T1000 (cell line): ENCODE measurements at regions not wholly inside any gene's neighbourhood (a gene's known extent, or its start where the extent isn't known, plus 50 kb on each side); places are given as distances from the start of the nearest gene placed in this dataset.

Experiments
- DNase-seq: peaks from one replicate; lab custom pipeline; 2025; ENCODE audit warnings: mixed read lengths; lab: John Stamatoyannopoulos, UW

DNA sequence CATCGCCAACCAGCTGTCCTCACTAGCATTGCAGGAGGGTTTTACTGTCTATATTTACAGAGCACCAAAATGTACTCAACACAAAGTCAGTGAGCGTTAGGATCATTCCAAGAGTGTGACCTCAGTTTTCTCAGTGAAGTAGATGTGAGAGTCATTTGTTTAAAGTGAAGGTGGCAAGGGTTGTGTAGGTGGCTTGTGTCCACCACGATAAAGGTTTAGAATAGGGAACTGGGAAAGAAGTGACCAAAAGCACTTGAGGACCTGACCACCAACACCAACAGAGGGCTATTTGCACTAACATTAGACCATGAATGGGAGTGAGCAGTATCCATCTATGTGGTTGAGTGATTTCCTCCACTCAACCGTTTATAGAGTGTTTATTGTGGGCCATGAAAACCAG, 152.5 kb upstream of the POU2AF2 start:
- no peak for DNase-seq

DNA sequence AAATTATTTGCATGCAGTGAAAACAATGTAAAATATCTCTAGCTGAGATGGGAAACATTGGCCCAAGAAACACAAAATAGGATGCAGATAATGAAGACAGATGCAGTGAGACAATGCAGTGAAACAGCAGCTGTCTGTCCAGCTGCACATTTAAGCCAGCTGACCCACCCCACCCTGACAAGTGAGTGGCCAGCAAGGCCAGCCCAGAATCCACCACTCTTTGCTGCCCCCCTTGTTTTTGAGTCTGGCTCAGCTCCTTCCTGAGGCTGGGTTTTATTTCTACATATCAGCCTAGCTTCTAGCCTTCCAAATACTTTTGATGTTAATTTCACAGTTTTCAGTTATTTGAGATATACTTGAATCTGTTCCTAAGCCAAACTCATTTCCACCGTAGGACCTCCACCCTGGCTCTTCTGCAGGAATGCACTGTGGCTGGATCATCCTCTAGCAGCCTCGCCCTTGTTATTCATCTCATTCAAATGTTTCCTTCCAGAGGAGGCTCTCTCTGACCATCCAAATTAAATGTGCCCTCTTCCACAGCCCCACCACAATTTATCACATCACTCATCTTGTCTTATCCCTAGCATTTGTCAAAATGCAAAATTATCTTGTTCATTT, 154.1 kb upstream of the POU2AF2 start:
- DNase-seq = no peak

DNA sequence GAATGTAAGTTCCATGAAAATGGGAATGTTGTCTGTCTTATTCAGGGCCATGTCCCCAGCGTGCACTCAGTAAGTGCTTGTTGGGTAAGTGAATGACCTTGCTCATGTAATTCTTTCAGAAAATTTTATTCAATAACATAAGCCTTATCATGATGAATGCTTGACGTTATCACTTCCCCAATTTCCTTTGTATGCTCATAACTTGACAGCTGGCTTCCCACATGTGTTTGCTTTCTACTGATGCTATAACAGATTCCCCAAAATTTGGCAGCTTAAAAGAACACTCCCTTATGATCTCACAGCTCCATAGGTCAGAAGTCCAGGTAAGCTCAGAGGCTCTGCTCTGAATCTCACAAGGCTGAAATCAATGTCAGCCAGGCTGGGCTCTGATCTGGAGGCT, 155.8 kb upstream of the POU2AF2 start:
- DNase-seq = no peak

DNA sequence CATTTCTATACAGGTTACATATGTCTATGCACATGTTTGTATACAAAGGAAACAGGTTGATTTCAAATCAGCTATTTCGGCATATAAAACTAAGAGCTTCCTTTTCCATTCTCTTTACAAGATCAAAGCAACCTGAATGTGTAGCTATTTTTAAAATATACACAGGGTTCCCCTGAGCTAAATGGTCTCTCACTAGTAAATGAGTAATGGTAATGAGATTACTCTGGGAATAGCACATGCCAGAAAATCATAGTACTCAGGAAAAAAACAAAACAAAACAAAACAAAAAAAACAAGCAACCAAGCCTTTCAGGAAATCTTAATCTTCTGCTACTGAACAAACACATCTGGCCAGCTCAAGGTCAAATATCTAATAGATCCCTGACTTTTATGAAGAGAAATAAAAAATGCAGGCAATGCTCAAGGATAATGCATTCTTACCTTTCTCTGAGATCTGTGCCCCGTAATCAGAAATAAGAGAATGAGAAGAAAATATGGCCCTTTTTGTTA, 156.6 kb upstream of the POU2AF2 start:
- DNase-seq = no peak

DNA sequence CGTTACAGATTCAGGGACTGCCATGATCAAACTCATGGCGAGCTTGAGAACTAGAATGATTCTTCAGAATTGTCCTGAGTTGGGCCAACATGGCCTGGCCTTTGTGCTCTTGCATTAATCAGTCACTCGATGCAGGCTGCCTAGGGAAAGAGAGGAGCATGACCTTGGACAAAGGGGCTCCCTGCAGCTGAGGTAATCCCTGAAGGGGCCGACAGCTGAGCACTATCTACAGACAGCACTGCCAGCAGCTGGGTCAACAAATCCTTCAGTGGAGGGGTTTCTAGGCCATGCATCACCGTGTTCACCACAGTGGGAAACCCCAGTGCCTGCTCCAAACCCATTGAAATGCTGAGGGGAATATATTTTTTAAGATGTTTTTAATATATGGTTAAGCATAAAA, 159.5 kb upstream of the POU2AF2 start:
- no peak for DNase-seq

DNA sequence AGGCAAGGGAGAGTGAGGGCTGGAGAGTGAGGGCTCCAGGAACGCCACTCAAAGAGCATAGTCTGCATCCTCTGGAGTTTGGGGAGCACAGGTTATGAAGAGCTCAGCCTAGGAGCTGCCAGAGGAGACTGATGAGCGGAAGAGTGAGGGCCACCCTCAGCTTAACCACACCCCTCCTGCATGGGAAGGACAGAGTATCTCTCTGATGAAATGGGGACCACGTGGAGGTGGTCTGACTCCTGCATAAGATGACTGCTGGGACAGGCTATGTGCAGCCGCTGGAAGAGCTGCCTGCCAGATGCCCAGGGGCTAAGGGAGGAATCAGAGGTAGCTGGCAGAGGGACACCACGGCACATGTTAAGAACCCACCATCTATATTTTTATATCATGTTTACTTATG, 162.9 kb upstream of the POU2AF2 start:
- no peak for DNase-seq

DNA sequence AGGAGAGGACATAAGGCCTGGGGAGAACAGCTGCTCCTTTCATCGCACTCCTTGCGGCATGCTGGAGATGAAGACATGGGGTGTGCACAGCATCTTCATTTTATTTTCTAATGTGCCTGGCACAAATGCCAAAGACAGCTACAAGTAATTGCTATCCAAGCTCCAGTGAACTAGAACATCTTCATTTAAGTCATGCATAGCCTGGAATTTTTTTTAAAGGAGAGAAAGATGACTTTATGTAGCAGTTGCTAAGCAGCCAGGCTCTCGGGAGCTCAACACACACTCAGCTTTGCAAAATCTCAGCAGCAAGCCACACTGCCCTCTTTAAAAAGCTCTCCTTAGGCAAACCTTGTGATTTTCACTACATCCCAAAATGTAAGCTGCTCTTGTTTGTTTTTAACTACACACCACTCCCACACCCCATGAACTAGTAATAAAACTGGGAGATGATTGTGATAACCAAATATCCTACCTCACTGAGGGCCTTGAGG, 164.5 kb upstream of the POU2AF2 start:
- DNase-seq = no peak

DNA sequence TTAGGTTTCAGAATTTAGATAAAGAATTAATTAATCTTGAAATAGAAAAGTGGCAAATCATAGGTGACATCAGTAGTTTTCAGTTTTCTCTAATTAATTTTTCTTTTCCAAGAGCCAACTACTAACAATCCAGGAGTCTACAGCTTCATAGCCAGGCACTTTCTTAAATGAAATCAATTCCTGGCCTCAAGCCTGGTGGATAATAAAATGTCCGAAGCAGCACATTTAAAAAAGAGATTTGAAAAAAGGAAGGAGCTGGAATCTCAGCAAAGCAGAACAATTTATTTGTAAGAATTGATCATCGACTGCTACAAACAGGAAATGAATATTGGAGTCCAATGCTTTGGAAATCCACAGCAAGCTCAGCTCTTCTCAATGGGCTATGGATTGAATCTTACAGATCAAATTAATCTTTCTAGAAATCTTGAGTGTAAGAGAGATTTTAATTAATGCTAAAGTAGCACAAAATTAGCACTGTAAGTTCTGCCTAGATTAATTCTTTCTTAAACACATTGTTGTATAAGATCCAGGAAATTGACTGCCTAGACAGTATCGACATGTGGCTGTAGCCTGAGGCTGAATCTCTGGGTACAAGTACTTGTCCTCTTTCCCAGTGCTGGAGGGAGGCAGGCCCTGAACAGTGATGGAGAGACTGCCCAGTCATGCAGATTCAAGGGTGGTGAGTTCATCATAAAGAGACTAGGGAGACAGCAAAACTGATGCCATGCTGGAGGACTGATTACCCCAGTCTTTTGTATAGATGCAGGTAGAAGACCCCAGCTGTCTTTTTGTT, 167.8 kb upstream of the POU2AF2 start:
- DNase-seq = no peak

DNA sequence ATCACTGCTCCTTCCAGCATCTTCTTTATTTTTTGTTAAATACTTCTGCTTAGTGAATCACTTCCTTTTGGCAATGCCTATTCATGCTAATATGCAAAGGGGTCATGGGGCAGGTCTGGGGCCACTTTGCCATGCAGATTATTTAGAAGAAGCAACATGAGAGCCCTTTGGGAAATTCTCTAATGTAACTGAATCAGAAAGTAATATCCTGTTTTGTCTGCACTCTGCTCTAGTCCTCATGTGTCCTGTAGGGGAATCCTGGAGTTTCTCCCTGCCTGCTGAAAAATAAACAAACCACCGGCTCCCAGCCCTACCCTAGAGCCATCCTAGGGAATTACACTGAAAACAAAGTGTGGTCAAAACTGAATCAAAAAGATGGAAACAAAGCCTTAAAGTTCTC, 176.5 kb upstream of the POU2AF2 start:
- DNase-seq = no peak

DNA sequence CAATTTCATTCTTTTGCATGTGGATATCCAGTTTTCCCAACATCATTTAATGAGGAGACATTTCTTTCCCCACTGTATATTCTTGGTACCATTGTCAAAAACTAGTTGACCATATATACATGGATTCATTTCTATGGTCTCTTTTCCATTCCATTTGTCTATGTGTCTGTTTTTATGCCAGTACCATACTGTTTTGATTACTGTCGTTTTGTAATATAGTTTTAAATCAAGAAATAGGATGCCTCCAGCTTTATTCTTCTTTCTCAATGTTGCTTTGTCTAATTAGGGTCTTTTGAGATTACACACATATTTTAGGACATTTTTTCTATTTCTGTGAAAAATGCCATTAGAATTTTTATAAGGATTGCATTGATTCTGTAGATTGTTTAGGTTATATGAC, 177.5 kb upstream of the POU2AF2 start:
- no peak for DNase-seq

DNA sequence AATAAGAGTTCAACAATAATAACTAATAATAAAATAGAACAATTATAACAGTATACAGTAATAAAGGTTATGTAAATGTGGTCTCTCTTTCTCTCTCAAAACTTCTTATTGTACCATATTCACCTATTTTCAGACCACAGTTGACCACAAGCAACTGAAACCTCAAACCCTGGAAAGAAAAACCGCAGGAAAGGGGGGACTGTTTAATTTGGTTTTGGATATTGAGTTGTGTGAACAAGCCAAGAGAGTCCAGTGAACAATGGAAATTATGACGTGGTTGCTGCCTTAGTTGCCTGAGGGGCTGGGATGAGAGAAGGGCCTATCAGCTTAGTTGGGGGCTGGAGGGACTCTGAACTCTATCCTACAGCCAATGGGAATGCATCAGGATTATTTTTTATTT, 178.7 kb upstream of the POU2AF2 start:
- DNase-seq = no peak

DNA sequence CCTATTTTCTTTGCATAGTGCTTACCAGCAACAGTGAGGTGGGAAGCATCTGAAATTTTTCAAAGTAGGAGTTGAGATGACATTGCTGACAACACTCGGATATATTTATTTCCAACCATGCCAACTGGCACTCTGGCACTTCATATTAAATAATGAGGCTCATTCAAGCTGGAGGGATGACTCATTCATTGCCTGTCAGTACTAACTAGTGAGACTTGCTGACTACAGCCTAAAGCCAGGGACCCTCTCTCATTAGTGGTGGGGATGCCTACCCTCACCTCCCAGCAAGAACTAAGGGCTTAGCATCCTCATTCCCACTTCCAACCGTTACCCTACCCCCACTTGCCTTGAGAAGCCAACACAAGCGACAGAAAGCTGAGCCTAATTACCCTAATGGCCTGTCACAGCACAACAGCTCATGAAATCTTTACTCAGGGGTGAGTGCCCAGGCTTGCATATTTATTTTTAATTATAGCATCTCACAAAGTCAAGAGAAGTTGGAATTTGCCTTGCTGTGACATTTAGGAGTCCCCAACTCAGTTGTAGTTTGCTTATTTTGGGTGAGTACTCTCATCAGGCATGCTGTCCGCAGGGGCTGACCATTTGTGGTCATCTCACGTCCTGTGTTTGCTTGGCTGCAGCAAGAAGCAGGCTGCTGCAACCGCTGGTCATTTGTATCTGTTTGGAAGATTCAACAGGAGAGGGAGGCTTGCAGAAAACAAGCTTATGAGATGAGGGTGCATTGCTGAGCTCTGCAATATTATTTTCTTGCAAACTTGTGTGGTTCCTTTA, 181.6 kb upstream of the POU2AF2 start:
- peak; percentile 30 for DNase-seq

DNA sequence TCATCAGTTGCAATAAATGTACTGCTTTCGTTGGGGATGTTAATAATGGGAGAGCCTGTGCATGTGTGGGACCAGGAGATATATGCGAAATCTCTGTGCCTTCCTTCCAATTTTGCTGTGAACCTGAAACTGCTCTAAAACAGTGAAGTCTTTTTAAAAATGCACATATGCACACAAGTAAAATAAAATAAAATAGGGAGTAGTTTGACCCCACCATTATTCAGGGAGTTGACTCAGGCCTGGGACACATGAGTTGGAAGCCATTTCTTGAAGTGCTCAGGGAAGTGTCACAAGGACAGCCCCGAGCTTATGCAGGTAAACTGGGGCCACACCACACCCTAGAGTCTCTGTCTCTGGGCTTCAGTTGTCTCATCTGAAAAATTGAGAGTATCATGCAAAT, 183.1 kb upstream of the POU2AF2 start:
- no peak for DNase-seq

DNA sequence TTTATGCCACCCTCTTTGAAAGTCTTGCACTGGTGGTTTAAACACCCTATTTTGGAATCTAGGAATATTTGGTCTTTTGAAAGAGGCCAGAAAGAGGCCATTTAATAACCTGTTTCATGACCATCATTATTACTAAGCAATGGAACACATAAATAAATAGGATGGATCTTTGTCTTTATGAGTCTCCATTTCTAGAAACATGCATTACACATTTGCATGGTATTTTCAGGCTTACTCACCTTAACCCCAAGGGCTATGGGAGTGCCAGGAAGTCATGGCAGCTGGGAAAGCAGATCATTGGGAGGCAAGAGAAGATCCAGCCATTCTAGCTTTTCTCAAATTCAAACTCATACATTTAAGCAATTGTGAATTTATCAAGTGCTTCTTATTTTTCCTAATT, 185.8 kb upstream of the POU2AF2 start:
- DNase-seq = no peak

DNA sequence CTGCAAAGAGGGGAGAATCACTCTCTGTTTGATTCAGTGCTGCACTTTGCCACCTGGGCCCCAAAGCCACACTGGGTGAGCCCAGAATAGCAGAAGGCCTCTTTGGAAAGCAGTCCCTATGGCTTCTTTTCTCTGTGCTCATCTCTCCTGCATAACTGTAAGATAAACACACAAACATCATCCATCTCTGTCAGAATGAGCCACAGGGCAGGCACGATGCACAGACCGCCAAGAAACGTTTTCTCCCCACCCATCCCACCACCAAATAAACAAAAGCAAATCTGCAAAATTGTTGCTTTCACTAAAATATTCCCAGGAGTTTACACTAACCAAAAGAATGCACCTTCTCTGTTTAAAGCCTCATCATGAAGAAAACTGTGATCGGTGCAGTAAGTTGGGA, 196.4 kb upstream of the POU2AF2 start:
- DNase-seq = no peak

DNA sequence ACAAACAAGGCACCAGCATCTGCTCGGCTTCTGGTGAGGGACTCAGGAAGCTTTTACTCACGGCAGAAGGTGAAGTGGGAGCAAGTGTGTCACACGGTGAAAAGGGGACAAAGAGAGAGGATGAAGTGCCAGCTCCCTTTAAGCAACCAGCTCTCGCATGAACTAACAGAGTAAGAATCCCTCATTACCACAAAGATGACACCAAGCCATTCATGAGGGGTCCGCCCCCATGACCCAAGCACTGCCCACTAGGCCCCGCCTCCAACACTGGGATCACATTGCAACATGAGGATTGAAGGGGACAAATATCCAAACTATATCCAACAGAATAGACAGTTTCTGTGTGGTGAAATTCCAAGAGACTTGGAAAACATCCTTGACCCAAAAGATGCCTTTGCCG, 198.2 kb upstream of the POU2AF2 start:
- peak; percentile 2 for DNase-seq

DNA sequence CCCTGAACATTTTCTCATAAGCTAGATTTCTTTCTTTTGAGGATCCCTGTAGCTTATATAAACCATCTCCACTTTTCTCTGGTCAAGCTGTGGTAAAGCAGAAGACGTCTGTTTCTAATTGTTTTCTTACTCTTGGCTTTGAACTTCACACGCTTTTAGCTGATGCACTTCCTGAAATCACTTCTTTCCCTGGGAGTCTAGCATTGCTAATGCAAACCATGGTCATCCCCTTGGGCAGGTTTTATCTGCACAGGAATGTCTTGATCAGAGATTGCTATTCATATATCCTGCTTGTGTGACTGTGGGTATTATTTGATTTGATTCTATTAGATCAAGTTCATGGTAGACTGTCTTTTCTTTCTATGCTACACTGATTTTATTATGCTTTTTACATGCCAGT, 199.2 kb upstream of the POU2AF2 start:
- DNase-seq = no peak

DNA sequence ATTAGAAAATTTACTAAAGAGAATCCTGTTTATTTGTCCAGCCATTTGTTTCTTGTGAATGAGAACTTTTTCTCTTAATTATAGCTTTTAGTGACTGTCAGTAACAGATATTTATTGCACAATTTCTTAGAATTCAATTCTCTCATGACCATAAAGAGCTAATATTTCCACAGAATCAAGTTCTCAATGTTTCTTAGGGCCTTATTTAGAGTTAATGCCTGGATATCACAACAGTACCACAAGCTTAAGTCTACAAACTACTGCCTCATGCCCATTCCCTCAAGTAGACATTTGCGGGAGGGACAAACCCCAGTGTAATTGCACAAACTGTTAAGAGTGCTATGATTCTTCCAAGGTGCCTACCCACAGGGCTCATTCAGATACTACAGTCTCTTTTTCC, 199.7 kb upstream of the POU2AF2 start:
- DNase-seq = no peak

DNA sequence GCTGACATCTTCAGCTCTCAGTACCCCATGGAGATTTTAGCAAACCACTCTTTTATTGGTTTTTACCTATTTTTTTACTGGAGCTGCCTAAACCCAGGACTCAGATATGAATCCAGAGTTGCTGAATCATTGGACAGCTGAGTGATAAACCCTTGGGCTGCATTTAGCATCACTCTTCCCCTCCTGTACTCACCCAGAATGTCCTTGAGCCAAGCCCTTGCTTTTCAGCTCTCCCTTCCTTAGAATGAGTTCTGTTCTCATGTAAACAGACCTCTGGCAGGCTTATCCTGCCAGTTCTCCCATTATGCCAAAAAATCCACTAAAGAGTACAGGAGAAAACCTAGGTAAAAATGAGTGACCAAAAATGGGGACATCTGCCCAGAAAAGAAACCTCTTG, 200.1 kb upstream of the POU2AF2 start:
- no peak for DNase-seq

DNA sequence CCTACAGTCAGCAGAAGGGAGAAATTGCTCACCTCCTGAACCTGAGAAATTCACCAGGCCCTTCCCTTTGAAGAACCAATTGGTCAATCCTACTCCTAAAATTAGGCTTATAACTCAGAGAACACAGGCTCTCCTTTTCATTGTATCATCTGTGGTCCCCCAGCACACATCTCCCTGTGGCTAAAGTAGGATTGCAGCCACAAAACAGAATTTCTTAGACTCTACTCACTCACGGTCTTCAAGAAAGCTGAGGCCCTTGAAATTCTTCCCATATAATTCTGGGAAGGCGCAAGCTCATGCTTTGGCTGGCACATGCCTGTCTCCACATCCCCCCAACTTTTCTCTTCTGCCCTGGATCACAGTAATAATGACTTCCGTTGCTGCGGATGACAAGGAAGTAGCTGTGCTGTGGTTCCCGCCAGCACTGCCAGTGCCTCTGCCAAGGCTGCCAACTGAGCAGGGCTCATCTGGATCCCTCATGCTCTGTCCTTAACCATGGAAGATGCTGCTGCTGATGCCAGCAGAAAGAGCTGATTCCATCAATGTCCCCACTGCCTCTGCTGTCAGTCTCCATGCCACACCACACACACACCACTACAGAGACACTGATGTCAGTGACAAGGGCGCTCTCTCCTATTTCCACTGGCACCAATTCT, 200.6 kb upstream of the POU2AF2 start:
- no peak for DNase-seq

DNA sequence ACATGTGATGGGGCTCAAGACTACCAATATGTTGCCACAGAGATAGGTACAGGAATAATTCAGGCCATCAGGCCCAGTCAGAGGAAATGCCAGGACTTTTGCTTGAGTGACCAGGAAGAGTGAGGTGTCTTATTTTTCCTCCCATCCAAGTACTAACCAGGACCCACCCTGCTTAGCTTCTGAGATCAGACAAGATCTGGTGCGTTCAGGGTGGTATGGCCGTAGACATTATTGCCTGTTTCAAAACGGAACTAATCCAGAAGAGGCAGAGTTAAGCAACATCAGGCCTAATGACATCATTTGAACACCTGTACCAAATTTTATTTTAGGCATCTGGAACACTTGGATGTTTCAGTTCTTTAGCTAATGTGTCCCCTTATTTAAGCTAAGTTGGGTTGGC, 205.5 kb upstream of the POU2AF2 start:
- DNase-seq = no peak

DNA sequence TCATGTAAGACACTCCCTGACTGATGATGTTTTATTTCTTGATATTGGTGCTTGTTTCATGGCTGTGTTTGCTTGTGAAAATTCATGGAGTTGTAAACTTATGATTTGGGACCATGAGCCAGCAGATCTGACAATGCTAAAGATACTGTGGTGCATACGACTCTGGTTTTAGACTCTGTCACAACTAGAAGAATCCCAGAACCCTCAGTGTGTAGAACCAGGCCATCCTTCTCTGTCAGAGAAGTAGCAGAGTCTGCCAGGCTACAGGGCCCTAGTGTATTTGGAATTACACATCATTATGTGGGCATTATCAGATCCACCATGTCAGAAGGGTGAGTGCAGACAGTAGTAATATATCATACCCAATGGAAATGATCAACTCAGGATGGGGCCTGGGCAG, 209.8 kb upstream of the POU2AF2 start:
- DNase-seq = no peak
